IPS-15b (cell line): ENCODE measurements at regions not wholly inside any gene's neighbourhood (a gene's known extent, or its start where the extent isn't known, plus 50 kb on each side); places are given as distances from the start of the nearest gene placed in this dataset.

ENCODE experiments used
- H3K27me3 ChIP-seq: one replicate; pipeline ENCODE4 v1.6.1; 2013; ENCODE audit warnings: low read length; ENCODE audit not compliant: control insufficient read depth, insufficient read depth
- H3K36me3 ChIP-seq: one replicate; pipeline ENCODE4 v1.6.1; 2013; ENCODE audit warnings: low read length; ENCODE audit not compliant: control insufficient read depth, insufficient read depth
- H3K4me1 ChIP-seq: one replicate; pipeline ENCODE4 v1.6.1; 2013; ENCODE audit warnings: mild to moderate bottlenecking, low read length; ENCODE audit not compliant: control insufficient read depth, insufficient read depth
- H3K4me3 ChIP-seq: one replicate; pipeline ENCODE4 v1.5.1; 2013; ENCODE audit warnings: low read depth, low read length
- H3K9ac ChIP-seq: one replicate; pipeline ENCODE4 v1.6.1; 2013; ENCODE audit warnings: low read depth, mild to moderate bottlenecking, low read length
- H3K9me3 ChIP-seq: one replicate; pipeline ENCODE4 v1.6.1; 2013; ENCODE audit warnings: mild to moderate bottlenecking, low read length; ENCODE audit not compliant: control insufficient read depth, insufficient read depth

DNA sequence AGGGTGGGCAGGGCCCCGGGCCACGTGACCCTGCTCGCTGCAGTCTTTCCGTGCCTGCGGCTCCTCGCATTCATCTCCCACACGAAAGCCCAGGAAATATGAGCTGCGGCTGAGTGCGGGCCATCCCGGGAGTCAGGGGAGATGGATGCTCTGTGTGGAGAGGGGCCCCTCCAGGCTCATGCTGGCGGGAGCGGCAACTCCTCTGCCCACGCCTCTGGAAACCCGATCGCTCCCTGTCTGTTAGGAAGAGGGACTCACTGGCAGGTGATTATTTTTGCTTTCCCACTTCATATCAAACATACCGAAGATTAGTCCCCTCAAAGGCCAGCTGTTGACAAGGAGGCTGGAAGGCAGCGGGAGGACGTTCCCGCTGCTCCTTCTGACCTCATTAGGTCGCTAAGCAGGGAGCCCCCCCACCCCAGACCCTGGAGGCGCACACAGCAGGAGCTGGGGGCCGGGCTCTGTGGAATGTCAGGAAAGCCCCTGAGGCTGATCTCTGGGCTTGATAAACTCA, 228.5 kb downstream of the FOXL1 start:
- no peaks in the 10 kb centered on the region for H3K36me3 ChIP-seq
- H3K4me1 ChIP-seq, result peaks cover 9% of the 10 kb centered on the region
- H3K9ac ChIP-seq, result no peak overlapping the region
- peaks cover 68% of the 10 kb centered on the region for H3K27me3 ChIP-seq
- H3K9me3 ChIP-seq, result no peaks in the 10 kb centered on the region
- H3K4me3 ChIP-seq, result peak overlapping the region; percentile 43

GRCh38 chr16:86808863-86809444, 230.6 kb downstream of the FOXL1 start:
- H3K27me3 ChIP-seq, result peaks cover 51% of the 10 kb centered on the region
- H3K4me3 ChIP-seq, result no peak overlapping the region
- H3K9ac ChIP-seq, result no peak overlapping the region
- no peaks in the 10 kb centered on the region for H3K36me3 ChIP-seq
- H3K4me1 ChIP-seq, result peaks cover 9% of the 10 kb centered on the region
- H3K9me3 ChIP-seq, result no peaks in the 10 kb centered on the region

GRCh38 chr16:86809458-86809955, 231.2 kb downstream of the FOXL1 start:
- Histone ChIP-seq H3K27me3 (peaks cover 46% of the 10 kb centered on the region), H3K4me3 (no peak overlapping the region), H3K9ac (no peak overlapping the region), H3K36me3 (no peaks in the 10 kb centered on the region), H3K4me1 (peaks cover 9% of the 10 kb centered on the region), H3K9me3 (no peaks in the 10 kb centered on the region)

DNA sequence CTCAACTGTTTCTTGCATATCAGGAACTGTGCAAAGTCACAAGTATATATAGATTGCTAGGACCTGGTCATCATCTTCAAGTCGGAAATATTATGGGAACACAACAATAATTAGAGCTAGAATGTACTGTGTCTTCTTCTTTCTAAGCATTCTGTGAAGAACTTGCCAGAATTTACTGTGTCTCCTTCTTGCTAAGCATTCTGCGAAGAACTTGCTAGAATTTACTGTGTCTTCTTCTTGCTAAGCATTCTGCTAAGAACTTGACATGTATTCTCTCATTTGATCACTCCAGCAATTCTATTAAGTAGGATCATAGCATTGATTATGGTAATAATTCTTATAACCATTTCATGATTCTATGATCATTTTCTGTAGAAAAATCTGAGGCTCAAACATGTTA, 231.7 kb downstream of the FOXL1 start:
- Histone ChIP-seq H3K4me1 (peaks cover 9% of the 10 kb centered on the region), H3K4me3 (no peak overlapping the region), H3K36me3 (no peaks in the 10 kb centered on the region), H3K9me3 (no peaks in the 10 kb centered on the region), H3K9ac (no peak overlapping the region), H3K27me3 (peaks cover 40% of the 10 kb centered on the region)

GRCh38 chr16:86812363-86812970, 234.1 kb downstream of the FOXL1 start:
- Histone ChIP-seq H3K9me3 (no peaks in the 10 kb centered on the region), H3K27me3 (peaks cover 24% of the 10 kb centered on the region), H3K4me1 (peaks cover 1% of the 10 kb centered on the region), H3K9ac (no peak overlapping the region), H3K4me3 (no peak overlapping the region), H3K36me3 (no peaks in the 10 kb centered on the region)

- Histone ChIP-seq H3K9ac (no peak overlapping the region), H3K4me3 (no peak overlapping the region), H3K9me3 (no peaks in the 10 kb centered on the region), H3K27me3 (peaks cover 12% of the 10 kb centered on the region), H3K4me1 (no peaks in the 10 kb centered on the region), H3K36me3 (no peaks in the 10 kb centered on the region)
Observed at GRCh38 chr16:86814256-86814655, 235.9 kb downstream of the FOXL1 start.

DNA sequence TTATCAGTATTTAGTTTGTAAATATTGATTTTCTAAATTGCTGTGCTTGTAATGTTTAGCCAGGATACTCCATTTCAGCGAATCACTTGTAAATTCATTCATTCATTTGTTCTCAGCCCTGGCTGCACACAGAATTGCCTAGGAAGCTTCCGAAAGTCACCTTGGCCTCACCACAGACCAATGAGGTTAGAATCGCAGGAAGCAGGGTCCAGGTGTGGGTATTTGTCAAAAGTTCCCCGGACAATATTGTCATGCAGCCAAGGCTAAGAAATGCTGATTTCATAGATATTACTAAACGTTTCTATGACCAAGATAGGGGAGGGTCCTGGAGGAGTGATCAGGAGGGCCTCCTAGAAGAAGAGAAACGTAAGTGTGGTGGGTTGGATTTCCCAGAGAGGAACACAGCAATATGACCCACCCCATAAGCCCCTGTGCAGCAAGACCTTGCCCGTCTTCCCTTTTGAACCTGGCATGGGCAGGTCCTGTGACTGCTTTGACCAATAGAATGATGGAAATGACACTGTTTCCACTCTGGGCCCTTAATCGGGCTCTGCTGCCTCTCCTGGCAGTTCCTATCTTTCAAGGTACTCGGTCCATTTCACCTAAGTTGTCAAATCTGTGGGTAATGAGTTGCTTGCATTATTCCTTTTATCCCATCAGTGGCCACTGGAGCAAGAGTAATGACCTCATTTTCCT, 238.7 kb downstream of the FOXL1 start:
- Histone ChIP-seq H3K9ac (no peak overlapping the region), H3K27me3 (peaks cover 5% of the 10 kb centered on the region), H3K4me3 (no peak overlapping the region), H3K9me3 (no peaks in the 10 kb centered on the region), H3K36me3 (no peaks in the 10 kb centered on the region), H3K4me1 (no peaks in the 10 kb centered on the region)

DNA sequence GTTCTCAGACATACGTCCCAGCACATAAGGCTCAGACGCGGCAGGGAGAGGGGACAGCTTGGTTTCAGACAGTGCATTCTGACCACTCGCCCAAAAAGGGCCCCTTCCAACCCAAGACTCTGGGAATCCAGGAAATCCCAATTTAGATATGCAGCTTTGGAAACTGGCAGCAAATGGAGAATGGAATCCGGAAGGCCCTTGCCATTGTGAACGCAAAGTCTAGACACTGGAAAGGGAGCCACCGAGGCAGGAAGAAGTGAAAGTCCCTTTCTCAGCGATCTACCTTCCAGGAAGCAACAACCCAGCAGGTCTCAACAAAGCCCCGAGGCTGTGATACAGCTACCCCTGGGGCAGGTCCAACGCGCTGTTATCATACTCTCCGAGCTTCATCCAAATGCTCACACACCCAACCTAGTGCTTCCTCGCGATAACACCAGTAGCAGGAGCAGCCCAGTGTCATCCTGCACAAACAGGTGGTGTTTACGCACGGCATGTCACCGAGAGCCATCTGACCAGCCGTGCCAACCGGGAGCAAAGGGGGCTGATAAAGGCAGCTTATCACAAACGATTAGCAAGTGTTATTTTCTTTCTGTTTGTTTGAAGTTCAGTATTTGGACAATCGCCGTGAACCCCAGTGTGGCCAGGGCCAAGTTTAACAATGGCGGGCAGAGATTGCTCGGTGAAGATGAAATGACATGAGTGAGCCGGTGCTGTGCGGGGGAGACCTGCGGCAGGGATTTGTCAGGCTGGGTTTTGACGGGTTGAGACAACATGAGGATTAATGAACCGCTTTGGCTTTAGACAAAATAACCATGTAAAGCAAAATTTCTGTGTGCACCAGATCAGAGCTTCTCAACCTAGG, 240.6 kb downstream of the FOXL1 start:
- Histone ChIP-seq H3K9me3 (no peaks in the 10 kb centered on the region), H3K9ac (no peak overlapping the region), H3K4me1 (no peaks in the 10 kb centered on the region), H3K4me3 (no peak overlapping the region), H3K27me3 (peaks cover 2% of the 10 kb centered on the region), H3K36me3 (no peaks in the 10 kb centered on the region)

DNA sequence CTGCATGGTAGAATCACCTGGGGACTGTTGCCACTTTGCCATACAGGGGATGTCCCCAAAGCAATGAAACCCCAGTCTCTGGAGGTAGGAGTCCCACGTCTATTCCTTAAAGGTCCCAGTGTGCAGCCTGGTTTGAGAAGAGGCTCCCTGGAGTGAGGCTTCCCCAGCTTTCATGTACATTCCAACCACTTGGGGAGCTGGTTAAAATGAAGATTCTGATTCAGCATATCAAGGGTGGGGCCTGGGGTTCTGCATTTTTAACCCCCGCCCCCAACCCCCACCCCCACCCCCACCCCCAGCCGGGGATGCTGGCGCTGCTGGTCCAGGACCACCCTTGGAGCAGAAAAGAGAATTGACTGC, 241.2 kb downstream of the FOXL1 start:
- Histone ChIP-seq H3K27me3 (peaks cover 2% of the 10 kb centered on the region), H3K4me3 (no peak overlapping the region), H3K4me1 (no peaks in the 10 kb centered on the region), H3K9ac (no peak overlapping the region), H3K9me3 (no peaks in the 10 kb centered on the region), H3K36me3 (no peaks in the 10 kb centered on the region)

- Histone ChIP-seq H3K9ac (no peak overlapping the region), H3K27me3 (no peaks in the 10 kb centered on the region), H3K9me3 (no peaks in the 10 kb centered on the region), H3K4me1 (peaks cover 4% of the 10 kb centered on the region), H3K4me3 (no peak overlapping the region), H3K36me3 (no peaks in the 10 kb centered on the region)
Observed at GRCh38 chr16:86821895-86822294, 243.5 kb downstream of the FOXL1 start.

DNA sequence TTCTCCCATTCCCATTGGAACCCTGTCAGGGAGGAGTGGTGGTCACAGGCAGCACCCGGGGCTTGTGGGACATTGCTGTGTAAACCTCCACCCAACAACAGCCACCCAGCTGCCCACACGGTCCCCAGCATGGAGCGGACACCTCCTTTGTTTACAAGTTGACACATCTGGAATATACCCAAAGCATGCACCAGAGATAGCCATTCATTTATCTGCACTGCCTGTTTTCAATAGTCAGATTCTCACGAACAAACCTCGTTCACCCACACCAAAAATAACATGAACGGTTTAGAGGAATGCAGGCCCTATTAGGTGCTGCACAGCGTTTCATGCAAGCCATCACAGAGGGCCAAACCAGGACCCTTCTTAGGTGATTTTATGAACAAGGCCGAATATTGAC, 244.8 kb downstream of the FOXL1 start:
- no peak overlapping the region for H3K4me3 ChIP-seq
- no peak overlapping the region for H3K9ac ChIP-seq
- H3K27me3 ChIP-seq, result no peaks in the 10 kb centered on the region
- no peaks in the 10 kb centered on the region for H3K9me3 ChIP-seq
- H3K4me1 ChIP-seq, result peaks cover 9% of the 10 kb centered on the region
- no peaks in the 10 kb centered on the region for H3K36me3 ChIP-seq
